GM18505 (cell line): ENCODE measurements at regions not wholly inside any gene's neighbourhood (a gene's known extent, or its start where the extent isn't known, plus 50 kb on each side); places are given as distances from the start of the nearest gene placed in this dataset.
"Not testable (repeated sequence)": the region's sequence is repeated elsewhere in the genome, so short reads cannot be mapped to it uniquely, and the experiment has no call there.

Source experiments
- ATAC-seq: cut with Tn5 transposase; IDR thresholded peaks from one replicate; pipeline ENCODE4 v1.9.1; 2021; ENCODE audit not compliant: unreplicated experiment
- POLR2A ChIP-seq: IDR thresholded peaks from 4 replicates; pipeline ENCODE4 v1.6.1; 2011; ENCODE audit warnings: borderline replicate concordance; ENCODE audit not compliant: insufficient read depth, insufficient read length; ENCODE audit errors: extremely low read depth

- TF ChIP-seq POLR2A = no peak
- no peak for ATAC-seq
Observed at GRCh38 chr4:14917298-14917633, 85.0 kb upstream of the CPEB2 start.

- no peak for ATAC-seq
- TF ChIP-seq POLR2A = no peak
Observed at GRCh38 chr4:14918336-14918735, 83.9 kb upstream of the CPEB2 start.

- no peak for ATAC-seq
- no peak for TF ChIP-seq POLR2A
Observed at GRCh38 chr4:14919785-14920184, 82.5 kb upstream of the CPEB2 start.

GRCh38 chr4:14920237-14920636, 82.0 kb upstream of the CPEB2 start:
- no peak for ATAC-seq
- TF ChIP-seq POLR2A = no peak

- TF ChIP-seq POLR2A = no peak
- no peak for ATAC-seq
Observed at GRCh38 chr4:14920759-14921320, 81.4 kb upstream of the CPEB2 start.

GRCh38 chr4:14921781-14922180, 80.5 kb upstream of the CPEB2 start:
- ATAC-seq = not testable (repeated sequence)

- ATAC-seq = no peak
- TF ChIP-seq POLR2A = no peak
Observed at GRCh38 chr4:14924076-14924811, 78.0 kb upstream of the CPEB2 start.

- TF ChIP-seq POLR2A = no peak
- ATAC-seq = no peak
Observed at GRCh38 chr4:14924812-14925344, 77.4 kb upstream of the CPEB2 start.

- TF ChIP-seq POLR2A = no peak
- ATAC-seq = no peak
Observed at GRCh38 chr4:14925471-14925870, 76.8 kb upstream of the CPEB2 start.

- no peak for TF ChIP-seq POLR2A
- ATAC-seq = no peak
Observed at GRCh38 chr4:14926368-14926767, 75.9 kb upstream of the CPEB2 start.

- no peak for ATAC-seq
Observed at GRCh38 chr4:14928035-14928434, 74.2 kb upstream of the CPEB2 start.

GRCh38 chr4:14929669-14930068, 72.6 kb upstream of the CPEB2 start:
- no peak for TF ChIP-seq POLR2A
- ATAC-seq = no peak

More at GRCh38 chr4:14928035-14928434, 74.2 kb upstream of the CPEB2 start:
- no peak for TF ChIP-seq POLR2A

GRCh38 chr4:14934704-14935390, 67.4 kb upstream of the CPEB2 start:
- ATAC-seq = no peak
- no peak for TF ChIP-seq POLR2A

- ATAC-seq = no peak
- no peak for TF ChIP-seq POLR2A
Observed at GRCh38 chr4:14943749-14944148, 58.5 kb upstream of the CPEB2 start.
